Non-pigmented ciliary epithelial cell (primary cell): ENCODE measurements at regions not wholly inside any gene's neighbourhood (a gene's known extent, or its start where the extent isn't known, plus 50 kb on each side); places are given as distances from the start of the nearest gene placed in this dataset.

Source experiments
- DNase-seq: peaks from one replicate; pipeline ENCODE4 v3.0.0-alpha.2; 2010; ENCODE audit warnings: low read depth

DNA sequence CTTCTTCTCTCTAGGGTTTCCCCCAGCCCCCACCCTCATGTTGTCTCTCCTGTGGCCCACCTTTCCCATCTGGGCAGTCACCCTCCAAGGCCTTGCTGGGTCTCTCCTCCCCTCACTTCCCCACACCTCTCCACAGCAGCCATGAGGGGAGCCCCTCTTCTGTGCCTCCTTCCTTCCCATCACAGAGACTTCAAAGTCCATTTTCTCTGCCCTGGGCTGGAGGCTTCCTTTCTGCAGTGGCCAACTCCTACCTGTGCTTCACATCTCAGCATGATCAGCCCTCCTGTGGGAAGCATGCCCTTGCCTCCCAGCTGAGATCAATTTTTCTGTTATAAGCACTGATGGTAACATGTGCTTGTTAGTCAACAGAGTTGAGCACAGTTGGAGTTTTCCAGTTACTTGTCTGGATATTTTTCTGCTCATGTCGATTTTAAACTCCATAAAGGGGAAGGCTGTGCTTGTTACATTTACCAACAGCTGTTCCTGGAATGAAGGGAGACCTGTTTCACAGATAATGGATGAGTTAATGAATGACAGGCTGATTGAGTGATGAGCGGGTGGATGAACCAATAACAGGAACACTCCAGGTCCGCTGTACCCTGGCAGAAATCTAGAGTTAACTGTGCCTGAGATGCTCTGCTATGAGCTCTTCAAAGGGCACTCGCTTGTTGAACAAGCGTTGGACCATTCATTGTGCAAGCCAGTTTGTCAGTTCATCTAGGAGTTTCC lies 71.4 kb upstream of the PRSS58 start:
- no peak for DNase-seq

- no peak for DNase-seq
Measured at GRCh38 chr7:142328551-142328950, 70.7 kb upstream of the PRSS58 start.

DNA sequence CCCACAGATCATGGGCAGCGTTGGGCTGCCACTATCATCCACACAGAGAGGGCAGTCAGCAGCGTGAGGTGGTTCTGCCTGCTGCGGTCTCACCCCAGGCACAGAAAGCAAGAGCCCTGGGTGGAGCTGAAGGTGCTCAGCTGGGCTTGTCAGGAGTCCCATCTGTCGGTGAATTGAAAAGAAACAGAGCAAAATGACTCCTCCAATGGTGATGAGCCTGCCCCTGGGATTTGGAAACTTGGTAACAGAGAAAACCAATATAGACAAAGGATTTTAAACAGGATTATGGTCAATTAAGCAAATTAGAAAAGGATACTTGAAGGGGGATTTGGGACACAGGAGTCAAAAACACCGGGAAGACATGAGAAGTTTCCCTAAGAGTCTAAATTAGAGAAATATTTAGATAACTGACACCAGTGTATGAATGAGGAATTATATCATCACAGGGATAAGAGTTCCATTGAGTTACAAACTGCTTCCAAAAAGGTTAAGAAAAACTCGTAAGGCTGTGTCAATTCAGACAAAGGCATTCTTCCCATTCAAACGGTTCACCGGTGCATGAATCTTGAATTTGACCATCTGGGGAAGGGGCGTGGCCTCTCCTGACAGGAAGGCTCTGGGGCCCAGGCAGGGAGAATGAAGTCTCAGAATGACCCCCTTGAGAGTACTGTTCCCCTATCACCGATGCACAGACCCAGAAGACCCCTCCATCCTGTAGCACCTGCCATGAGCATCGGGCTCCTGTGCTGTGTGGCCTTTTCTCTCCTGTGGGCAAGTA lies 70.0 kb upstream of the PRSS58 start:
- DNase-seq = no peak

DNA sequence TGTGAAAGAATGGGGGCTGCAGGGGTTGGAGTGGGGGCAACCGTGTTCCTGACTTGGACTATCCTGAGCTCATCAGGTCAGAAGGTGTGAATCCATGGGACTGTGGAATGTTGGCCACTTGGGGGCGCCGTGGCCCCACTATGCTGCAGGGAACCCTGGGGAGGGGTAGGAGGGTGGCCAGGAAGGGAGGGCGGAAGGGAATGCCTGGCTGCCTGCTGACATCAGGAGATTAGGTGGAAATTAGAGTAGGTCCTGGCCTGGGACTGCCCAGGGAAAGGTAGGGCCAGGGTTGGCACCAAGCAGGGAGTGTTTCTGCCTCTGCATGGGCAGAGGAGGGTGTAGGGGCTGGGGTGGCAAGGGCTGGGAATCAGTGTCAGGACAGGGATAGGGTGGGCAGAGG lies 65.8 kb upstream of the PRSS58 start:
- DNase-seq = no peak

DNA sequence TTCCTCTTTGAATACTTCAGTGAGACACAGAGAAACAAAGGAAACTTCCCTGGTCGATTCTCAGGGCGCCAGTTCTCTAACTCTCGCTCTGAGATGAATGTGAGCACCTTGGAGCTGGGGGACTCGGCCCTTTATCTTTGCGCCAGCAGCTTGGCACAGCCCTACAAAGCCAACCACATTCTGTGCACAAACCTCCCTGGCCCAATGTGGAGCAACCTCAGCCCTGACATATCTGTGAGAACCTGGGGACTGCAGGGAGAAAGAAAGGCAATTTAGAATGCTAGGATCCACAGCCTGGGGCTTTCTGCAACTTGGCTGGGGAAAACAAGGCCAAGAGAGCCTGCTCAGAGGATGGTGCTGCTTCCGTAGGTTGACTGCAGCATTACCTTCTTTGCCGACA lies 63.5 kb upstream of the PRSS58 start:
- no peak for DNase-seq

DNA sequence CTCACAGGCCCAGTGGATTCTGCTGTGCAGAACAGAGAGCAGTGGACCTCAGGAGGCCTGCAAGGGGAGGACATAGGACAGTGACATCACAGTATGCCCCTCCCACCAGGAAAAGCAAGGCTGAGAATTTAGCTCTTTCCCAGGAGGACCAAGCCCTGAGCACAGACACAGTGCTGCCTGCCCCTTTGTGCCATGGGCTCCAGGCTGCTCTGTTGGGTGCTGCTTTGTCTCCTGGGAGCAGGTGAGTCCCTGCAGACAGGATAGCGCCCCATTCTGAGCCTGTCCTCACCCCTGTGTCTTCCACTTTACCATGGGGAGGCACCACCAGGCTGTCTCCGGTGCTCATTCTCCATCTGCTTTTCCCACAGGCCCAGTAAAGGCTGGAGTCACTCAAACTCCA lies 63.0 kb upstream of the PRSS58 start:
- no peak for DNase-seq

DNA sequence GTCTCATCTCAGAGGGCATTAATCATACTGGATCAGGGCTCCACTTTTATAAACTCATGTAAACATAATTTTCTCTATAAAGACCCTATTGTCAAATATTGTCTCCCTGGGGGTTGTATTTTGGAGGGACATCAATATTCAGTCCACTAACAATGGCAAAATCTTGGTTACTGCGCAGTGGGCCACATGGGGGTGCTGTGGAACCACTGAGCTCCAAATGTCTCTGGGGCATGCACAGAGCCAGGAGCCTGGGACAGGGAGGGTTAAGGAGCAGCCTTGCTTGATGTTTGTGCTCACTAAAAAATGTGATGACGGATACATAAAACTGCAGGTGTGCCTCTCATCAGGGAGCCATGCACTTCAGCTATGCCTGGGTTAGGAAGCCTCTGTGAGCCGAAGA lies 62.1 kb upstream of the PRSS58 start:
- no peak for DNase-seq

DNA sequence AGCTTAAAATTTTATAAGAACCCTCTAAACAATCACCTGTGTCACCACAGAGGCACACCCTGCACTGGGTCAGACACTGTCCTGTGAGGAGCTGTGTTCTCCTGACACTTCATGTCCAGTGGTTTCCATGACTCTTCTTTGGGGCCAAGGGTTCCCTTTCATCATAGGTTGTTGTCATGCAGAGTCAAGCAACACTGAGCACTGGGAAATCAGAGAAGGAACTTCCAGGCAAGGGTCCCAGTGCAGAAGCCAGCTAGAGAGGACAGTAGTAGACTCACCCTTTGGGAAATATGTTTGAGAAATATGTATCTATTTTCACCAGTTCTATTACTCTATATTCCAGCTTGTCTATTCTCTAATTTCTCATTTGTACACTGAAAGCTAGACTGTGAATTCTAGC lies 56.4 kb upstream of the PRSS58 start:
- DNase-seq = no peak

- DNase-seq = no peak
Measured at GRCh38 chr7:142313528-142313927, 55.7 kb upstream of the PRSS58 start.

DNA sequence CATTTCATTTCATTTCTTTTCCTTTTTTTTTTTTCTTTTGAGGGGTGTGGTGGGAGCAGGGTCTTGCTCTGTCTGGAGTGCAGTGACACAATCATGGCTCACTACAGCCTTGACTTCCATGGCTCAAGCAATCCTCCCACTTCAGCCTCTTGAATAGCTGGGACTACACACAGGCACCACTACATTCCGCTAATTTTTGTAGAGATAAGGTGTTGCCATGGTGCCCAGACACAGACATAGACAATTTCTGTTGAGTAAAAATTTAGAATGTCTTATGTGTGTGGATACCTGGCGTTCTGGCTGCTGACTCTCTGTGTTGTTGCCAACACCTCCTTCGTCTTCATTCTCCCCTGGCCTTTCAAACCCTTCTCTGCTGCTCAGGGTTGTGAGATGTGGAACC lies 54.0 kb upstream of the PRSS58 start:
- no peak for DNase-seq

DNA sequence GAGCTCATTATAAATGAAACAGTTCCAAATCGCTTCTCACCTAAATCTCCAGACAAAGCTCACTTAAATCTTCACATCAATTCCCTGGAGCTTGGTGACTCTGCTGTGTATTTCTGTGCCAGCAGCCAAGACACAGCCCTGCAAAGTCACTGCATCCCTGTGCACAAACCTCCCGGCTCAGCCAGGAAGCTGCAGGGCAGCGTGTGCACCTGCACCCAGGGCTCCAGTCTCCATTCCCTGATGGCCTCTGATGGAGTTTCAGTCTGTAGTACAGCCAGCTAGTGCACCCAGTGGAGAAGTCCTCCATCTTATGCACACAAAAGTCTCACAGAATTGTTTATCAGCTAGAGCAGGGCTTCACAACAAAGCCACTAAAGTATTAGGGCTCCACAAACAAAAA lies 51.1 kb upstream of the PRSS58 start:
- DNase-seq = no peak

GRCh38 chr7:142308326-142308725 lies 50.5 kb upstream of the PRSS58 start:
- no peak for DNase-seq
